Body of pancreas (tissue), 4 donors: ENCODE measurements at regions not wholly inside any gene's neighbourhood (a gene's known extent, or its start where the extent isn't known, plus 50 kb on each side); places are given as distances from the start of the nearest gene placed in this dataset.
"Not testable (repeated sequence)": the region's sequence is repeated elsewhere in the genome, so short reads cannot be mapped to it uniquely, and the experiment has no call there.

Source experiments
- ATAC-seq: fragments of 150-250 bp; one replicate; pipeline ENCODE4 v1.9.1; 2016
- DNase-seq, 4 donors: peaks; one replicate each; pipeline ENCODE4 v3.0.0-alpha.2; 2019
- H3K27ac ChIP-seq, 4 donors: fragments of 200-600 bp; sonication (generic); 1 replicate in 3 of 4; 2 replicates in 1 of 4; pipeline versions ENCODE4 v1.5.1 to v1.6.1; 2016 to 2019; ENCODE audit warnings: mild to moderate bottlenecking in 1 of 4, mixed read lengths in 1 of 4, moderate library complexity in 1 of 4
- H3K27me3 ChIP-seq, 2 donors: fragments of 200-600 bp; sonication (generic); one replicate each; pipeline ENCODE4 v1.6.0; 2016; ENCODE audit warnings: mild to moderate bottlenecking in 1 of 2
- H3K36me3 ChIP-seq, 2 donors: fragments of 200-600 bp; sonication (generic); replicated peaks in 1 of 2; 2 replicates each; pipeline ENCODE4 v1.5.1; 2016; ENCODE audit warnings: low read depth in 2 of 2; ENCODE audit not compliant: insufficient read depth in 1 of 2
- H3K4me1 ChIP-seq: fragments of 200-600 bp; sonication (generic); one replicate; pipeline ENCODE4 v1.6.0; 2016
- H3K4me3 ChIP-seq, 2 donors: fragments of 200-600 bp; sonication (generic); 1 replicate in 1 of 2; 2 replicates in 1 of 2; pipeline ENCODE4 v1.5.1; 2016 to 2019
- H3K9me3 ChIP-seq, 3 donors: fragments of 200-600 bp; sonication (generic); 1 replicate in 2 of 3; 2 replicates in 1 of 3; pipeline ENCODE4 v1.5.1; 2016
- WGBS, 2 donors: methylation state at CpG; one replicate each; pipeline ENCODE4 v1.1.5; 2017; 5-methylcytosine and 5-hydroxymethylcytosine counted together
- intact Hi-C: fragments of 100-400 bp; cut with DNase I; formaldehyde crosslinking; loops from one replicate; pipeline ENCODE4 v1.15.1; 2023

DNA sequence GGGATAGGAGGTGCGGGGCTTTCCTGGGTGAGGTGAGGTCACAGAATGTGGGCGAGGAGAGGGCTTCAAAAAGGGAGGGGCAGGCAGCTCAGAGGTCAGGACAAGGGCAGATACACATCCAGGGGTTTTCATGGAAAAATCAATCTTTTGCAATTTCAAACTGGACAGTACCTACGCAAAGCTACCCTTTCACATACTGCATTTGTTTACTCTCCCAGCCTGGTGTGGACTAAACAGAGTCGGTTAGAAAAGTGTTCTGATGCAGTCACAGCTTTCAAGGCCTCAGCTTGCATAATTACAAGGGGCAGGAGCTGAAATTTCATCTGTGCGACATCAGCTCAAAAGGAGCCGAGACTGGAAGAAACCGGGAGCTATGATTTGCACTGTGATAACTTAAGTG, 309.9 kb upstream of the SOX1 start:
- WGBS, 2 donors, result 24 to 46% methylated on average over 3 of the region's 7 CpGs
- ATAC-seq, H3K4me3 ChIP-seq: not testable (repeated sequence)

DNA sequence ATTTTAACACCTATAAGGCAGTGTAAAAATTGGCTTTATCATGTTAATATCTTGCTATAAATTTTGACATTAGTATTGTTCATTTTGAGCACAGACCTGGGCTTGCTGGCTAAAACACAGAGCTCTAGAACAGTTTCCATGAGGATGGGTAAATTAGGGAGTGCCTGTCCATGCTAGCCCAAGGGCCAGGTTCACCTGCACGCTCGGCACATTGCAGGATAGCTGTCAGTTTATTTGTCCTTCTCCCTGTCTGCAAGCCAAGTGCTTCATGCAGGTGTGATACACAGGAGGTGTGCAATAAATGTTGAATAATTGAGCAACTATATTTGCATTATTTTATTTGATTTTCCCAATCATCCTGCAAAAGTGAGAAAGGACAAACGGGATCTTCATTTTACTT, 309.3 kb upstream of the SOX1 start:
- H3K9me3 ChIP-seq, DNase-seq, intact Hi-C loops, H3K4me3 ChIP-seq, H3K27ac ChIP-seq, H3K36me3 ChIP-seq, H3K4me1 ChIP-seq, ATAC-seq, H3K27me3 ChIP-seq: not testable (repeated sequence)
- 55 to 60% methylated on average over 1 to 3 of the region's 3 CpGs for WGBS, 2 donors

More for the DNA sequence above, 309.9 kb upstream of the SOX1 start:
- H3K9me3 ChIP-seq, H3K36me3 ChIP-seq, H3K27ac ChIP-seq, H3K27me3 ChIP-seq, intact Hi-C loops, H3K4me1 ChIP-seq, DNase-seq: not testable (repeated sequence)

DNA sequence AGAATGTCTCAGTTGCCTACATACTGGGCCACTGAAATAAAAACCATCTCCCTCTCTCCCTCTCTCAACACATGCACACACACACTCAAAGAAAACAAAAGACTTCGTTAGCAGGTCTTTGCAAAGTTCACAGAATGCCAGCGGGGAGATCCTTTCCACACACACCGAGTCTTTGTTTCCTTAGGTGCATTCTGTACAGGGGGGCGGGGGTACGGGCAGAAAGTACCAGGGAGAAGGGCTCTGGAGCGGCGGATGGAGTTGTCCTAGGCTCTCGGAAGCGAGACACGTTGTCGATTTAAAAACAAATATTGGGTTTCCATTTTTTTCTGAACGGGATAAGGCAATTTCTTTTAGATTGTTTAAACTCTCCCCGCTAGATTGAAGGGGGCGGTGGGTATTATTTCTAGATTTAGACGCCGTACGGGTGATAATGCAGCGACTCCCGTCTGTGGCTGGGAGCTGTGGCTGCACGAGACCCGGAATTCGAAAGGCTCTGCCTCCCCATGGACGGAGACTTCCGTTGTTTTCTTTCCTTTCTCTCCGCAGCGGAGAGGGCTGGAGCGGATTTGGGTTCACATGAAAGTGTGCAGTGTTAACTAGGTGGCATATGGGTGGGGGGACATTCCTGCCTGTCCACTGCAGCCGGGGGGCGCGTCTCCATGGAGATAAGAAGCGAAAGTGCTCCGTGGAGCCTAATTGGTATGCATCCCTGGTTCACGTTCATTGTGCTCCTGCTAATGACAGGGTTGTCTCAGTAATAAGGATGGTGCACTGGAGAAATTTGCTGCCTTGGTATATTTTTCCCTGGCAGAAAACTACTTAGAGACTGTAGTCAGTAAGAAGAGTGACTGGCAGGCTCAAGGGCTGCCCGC, 303.7 kb upstream of the SOX1 start:
- no CpG with 5 or more reads among the region's 34 CpGs for WGBS, 2 donors
- H3K36me3 ChIP-seq, H3K27me3 ChIP-seq, H3K27ac ChIP-seq, H3K4me1 ChIP-seq, DNase-seq, intact Hi-C loops, H3K9me3 ChIP-seq, H3K4me3 ChIP-seq, ATAC-seq: not testable (repeated sequence)

DNA sequence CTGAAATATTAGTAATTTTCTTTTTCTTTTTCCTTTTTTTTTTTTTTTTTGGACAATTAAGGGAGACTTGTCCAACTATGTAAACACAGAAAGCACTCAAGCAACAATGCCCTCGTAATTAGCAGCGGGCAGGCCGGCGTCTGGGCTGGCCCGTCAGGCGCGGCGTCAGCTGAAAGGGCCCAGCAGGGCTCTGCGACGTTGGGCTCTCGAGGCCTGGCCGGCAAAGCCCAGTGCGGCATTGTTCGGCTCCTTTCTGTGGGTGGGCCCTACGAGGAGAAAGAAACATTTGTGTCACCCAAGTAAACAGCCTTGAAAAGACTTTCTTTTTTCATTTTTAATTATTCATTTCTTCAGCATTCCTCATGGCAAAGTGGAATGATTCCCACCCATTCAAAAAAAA, 302.4 kb upstream of the SOX1 start:
- H3K27me3 ChIP-seq, H3K4me3 ChIP-seq, intact Hi-C loops, H3K36me3 ChIP-seq, H3K27ac ChIP-seq, H3K4me1 ChIP-seq, ATAC-seq, H3K9me3 ChIP-seq, DNase-seq: not testable (repeated sequence)
- no CpG with 5 or more reads among the region's 15 CpGs for WGBS, 2 donors

DNA sequence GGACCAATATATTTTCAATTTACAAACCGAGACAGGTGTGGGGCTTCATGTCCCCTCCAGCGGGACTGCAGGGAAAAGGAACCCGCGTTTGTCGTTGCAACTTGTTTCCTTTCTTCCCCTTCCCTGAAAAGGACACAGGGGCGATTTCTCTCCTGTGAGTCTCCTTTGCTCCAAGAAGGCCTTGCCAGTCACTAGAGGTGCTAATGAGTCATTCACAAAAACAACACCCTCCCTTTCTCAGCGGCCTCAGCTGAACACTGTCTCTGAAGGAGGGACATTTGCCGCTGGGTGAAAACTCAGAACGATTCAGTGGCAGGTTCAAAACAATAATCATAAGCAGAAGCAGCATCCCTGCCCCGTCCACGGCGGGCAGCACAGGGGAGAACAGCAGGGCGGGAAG, 302.0 kb upstream of the SOX1 start:
- DNase-seq, ATAC-seq, H3K27me3 ChIP-seq, H3K4me1 ChIP-seq, H3K27ac ChIP-seq, H3K36me3 ChIP-seq, H3K4me3 ChIP-seq, H3K9me3 ChIP-seq, intact Hi-C loops: not testable (repeated sequence)
- no CpG with 5 or more reads among the region's 13 CpGs for WGBS, 2 donors

DNA sequence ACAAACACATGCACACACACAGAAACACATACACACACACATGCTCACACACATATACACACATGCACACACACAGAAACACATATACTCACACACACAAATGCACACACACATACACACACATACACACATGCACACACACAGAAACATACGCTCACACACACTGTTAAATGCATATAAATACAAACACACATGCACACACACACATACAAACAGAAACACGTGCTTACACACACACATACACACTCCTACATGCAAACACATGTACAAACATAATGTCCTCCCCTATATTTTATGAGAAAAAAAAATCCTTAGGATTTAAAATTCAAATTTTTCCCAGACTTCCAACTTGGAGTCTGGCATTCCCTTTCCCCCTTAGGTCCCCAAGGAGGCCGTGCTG, 291.2 kb upstream of the SOX1 start:
- ATAC-seq, intact Hi-C loops, H3K4me1 ChIP-seq, H3K9me3 ChIP-seq, H3K27me3 ChIP-seq, H3K4me3 ChIP-seq, H3K36me3 ChIP-seq, DNase-seq, H3K27ac ChIP-seq: not testable (repeated sequence)
- WGBS, 2 donors, result 83 to 90% methylated on average over 2 to 3 of the region's 3 CpGs

DNA sequence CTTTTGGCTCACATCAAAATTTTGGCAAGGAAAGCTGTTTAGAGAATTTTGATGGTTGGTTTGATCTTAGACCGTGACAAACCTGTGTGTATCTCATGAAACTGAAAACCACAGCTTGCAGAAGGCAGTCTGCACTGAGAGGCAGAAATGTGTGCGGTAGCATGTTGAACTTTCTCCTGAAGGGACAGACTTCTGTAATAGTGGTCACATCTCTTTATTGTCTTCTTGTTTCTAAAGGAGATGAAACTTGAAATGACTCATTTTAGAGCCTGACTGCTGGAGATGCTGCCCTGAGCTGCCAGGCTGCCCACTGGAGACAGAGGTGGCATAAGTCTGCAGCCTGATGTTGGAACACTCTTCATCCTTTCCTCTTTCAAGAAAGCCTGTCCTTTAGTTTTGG, 289.6 kb upstream of the SOX1 start:
- H3K27ac ChIP-seq, H3K27me3 ChIP-seq, H3K9me3 ChIP-seq, DNase-seq, H3K36me3 ChIP-seq, H3K4me1 ChIP-seq, H3K4me3 ChIP-seq, ATAC-seq, intact Hi-C loops: not testable (repeated sequence)
- WGBS, 2 donors, result no CpG with 5 or more reads among the region's 2 CpGs

DNA sequence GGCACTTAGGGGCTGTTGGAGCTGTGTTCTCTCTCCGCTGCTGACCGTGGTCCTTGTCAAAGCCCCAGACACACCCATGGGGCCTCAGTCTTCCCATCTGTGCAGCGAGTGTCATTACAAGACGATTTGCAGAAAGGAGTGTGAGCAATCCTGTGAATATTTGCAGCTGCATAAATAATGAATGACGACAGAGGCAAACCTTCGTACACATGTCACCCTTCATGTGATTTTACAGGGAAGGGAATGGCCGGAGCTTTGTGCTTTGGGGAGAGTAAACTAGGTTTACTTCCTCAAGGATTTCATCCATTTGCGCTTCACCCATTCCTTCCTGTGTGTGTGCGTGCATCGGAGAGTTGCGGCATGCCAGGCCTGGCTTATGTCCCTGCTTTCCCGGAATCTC, 285.6 kb upstream of the SOX1 start:
- WGBS, 2 donors, result 100% methylated on average over 1 of the region's 12 CpGs; no CpG with 5 or more reads in 1 of the 2 donors
- H3K4me3 ChIP-seq, H3K27ac ChIP-seq, DNase-seq, H3K4me1 ChIP-seq, intact Hi-C loops, H3K27me3 ChIP-seq, H3K9me3 ChIP-seq, H3K36me3 ChIP-seq: not testable (repeated sequence)
- peak; percentile 60 for ATAC-seq

DNA sequence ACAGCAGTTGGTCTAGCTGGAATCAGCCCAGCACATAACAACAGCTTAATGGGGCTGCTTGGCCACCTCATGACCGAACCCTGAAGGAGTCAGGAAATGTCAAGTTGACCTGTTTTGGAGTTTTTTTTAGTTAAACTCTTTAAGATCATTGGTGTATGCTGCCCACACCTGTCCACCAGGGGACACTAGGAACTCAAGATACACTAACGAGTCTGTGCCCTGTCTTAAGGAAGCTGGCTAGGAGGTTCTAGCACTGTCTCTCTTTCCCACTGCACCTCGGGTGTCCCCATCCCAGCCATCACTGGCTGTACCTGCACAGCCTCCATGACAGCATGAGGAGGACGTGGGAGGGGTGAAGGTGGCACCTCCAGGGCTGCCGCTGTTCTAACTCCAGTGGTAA, 279.6 kb upstream of the SOX1 start:
- ATAC-seq, intact Hi-C loops, H3K36me3 ChIP-seq, H3K4me1 ChIP-seq, H3K27ac ChIP-seq, H3K27me3 ChIP-seq, H3K4me3 ChIP-seq, H3K9me3 ChIP-seq, DNase-seq: not testable (repeated sequence)
- WGBS, 2 donors, result no CpG with 5 or more reads among the region's 5 CpGs
